ENCODE measurements at regions not wholly inside any gene's neighbourhood (a gene's known extent, or its start where the extent isn't known, plus 50 kb on each side); places are given as distances from the start of the nearest gene placed in this dataset.

DNA sequence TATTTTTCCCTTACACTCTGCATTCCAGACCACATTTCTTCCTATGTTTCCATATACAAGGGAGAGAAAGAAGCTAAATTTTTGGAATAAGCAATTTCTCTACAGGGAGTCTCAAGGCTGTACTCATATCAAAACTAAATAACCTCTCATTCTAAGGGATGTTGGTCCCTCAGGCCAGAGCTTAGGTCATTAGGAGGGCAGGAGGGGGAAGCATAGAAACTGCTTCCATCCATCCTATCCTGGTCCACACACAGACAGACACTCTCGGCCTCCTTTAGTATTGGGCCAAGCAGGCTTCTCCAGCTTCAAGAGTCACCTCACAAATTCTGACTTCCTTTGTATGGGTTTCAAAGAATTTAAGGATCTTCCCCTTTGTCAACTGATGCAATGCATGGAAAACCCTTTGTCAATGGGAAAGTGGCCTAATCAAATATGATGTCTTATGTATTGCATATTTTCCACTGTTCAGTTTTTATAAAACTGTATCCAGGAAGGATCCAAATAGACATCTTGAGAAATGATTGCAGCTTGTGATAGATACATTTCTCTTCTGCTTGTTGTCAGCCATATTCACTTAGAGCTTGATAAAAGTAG is 140.7 kb upstream of the RARB start:
- Histone ChIP-seq H3K9me3 (no peaks in the 10 kb centered on the region), H3K27ac (no peak overlapping the region), H3K27me3 (no peaks in the 10 kb centered on the region), H3K4me3 (no peak overlapping the region), H3K4me1 (no peaks in the 10 kb centered on the region), H3K36me3 (no peaks in the 10 kb centered on the region)
- no peak for ATAC-seq
- TF ChIP-seq, protein P1, sequence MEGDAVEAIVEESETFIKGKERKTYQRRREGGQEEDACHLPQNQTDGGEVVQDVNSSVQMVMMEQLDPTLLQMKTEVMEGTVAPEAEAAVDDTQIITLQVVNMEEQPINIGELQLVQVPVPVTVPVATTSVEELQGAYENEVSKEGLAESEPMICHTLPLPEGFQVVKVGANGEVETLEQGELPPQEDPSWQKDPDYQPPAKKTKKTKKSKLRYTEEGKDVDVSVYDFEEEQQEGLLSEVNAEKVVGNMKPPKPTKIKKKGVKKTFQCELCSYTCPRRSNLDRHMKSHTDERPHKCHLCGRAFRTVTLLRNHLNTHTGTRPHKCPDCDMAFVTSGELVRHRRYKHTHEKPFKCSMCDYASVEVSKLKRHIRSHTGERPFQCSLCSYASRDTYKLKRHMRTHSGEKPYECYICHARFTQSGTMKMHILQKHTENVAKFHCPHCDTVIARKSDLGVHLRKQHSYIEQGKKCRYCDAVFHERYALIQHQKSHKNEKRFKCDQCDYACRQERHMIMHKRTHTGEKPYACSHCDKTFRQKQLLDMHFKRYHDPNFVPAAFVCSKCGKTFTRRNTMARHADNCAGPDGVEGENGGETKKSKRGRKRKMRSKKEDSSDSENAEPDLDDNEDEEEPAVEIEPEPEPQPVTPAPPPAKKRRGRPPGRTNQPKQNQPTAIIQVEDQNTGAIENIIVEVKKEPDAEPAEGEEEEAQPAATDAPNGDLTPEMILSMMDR (IDR thresholded peaks at IDR 0.05) = no peak
- intact Hi-C loops (cut with DNase I) = no loop called here
- no peak for DNase-seq

DNA sequence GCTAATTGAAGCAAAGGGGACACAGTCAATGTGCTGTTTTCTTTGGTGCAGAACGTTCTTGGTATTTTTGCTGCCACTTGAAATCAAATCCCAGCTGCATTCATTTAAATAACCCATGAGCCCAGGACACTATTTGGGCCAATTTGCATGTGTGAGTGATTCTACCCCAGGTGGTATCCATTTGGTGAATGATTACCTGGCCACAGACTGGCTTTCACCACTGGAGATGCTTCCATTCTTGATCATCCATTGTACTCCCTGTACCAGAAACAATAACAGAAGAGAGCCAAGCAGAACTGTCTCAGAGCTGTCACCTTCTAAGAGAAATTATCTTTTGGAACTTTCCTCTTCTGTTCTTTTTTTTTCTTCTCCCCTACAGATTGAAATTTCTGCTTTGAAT is 139.7 kb upstream of the RARB start:
- intact Hi-C loops (cut with DNase I) = no loop called here
- ATAC-seq = no peak

DNA sequence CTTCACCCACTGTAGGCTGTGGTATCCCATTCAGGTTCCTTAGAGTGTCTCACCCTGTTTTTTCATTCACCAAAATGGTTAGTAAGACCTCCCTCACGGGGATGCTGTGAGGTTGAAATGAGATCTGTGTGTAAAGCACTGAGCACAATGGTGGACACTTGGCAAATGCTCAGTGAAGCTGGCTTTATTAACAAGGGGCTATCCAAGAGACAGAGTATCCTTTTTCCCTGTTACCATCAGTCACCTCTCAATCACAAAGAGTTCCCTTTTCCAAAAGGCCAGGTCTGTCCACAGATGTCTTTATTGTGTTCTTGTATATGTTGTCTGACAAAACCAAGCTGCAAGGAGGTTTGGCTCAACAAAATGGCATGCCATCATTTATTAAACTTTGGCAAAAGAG is 138.9 kb upstream of the RARB start:
- no peaks in the 10 kb centered on the region for H3K27me3 ChIP-seq
- no peaks in the 10 kb centered on the region for H3K4me1 ChIP-seq
- intact Hi-C loops (cut with DNase I) = no loop called here
- TF ChIP-seq, protein P1 (IDR thresholded peaks at IDR 0.05) = no peak
- no peak for DNase-seq
- H3K36me3 ChIP-seq = no peaks in the 10 kb centered on the region
- no peaks in the 10 kb centered on the region for H3K9me3 ChIP-seq
- no peak overlapping the region for H3K4me3 ChIP-seq
- no peak for ATAC-seq
- no peak overlapping the region for H3K27ac ChIP-seq

More for the DNA sequence above, 139.7 kb upstream of the RARB start:
- TF ChIP-seq, protein P1 (IDR thresholded peaks at IDR 0.05) = no peak
- DNase-seq = no peak
- Histone ChIP-seq H3K27me3 (no peaks in the 10 kb centered on the region), H3K27ac (no peak overlapping the region), H3K4me3 (no peak overlapping the region), H3K36me3 (no peaks in the 10 kb centered on the region), H3K4me1 (no peaks in the 10 kb centered on the region), H3K9me3 (no peaks in the 10 kb centered on the region)

DNA sequence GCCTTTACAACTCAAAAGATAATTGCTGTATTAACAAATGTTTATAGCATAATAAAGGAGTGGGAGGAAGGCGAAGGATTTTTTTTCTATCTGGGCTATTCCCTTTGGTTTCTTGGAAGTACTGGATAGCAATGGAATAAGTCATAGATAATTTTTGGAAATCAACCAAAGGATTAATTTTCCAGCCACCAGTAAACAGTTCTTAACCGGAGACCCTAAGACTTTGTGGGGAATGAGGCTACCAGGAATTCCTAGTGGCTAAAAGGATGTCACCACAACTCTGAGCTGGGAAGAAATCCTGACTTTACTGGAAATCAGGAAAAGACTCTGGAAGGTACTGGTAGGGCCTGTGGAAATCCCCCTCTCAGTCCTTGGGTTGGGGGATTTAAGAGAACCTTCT is 138.4 kb upstream of the RARB start:
- TF ChIP-seq, protein P1 (IDR thresholded peaks at IDR 0.05) = no peak
- ATAC-seq (no peak), DNase-seq (no peak)
- Histone ChIP-seq H3K27me3 (no peaks in the 10 kb centered on the region), H3K36me3 (no peaks in the 10 kb centered on the region), H3K4me1 (no peaks in the 10 kb centered on the region), H3K4me3 (no peak overlapping the region), H3K9me3 (no peaks in the 10 kb centered on the region), H3K27ac (no peak overlapping the region)
- intact Hi-C loops (cut with DNase I) = no loop called here

DNA sequence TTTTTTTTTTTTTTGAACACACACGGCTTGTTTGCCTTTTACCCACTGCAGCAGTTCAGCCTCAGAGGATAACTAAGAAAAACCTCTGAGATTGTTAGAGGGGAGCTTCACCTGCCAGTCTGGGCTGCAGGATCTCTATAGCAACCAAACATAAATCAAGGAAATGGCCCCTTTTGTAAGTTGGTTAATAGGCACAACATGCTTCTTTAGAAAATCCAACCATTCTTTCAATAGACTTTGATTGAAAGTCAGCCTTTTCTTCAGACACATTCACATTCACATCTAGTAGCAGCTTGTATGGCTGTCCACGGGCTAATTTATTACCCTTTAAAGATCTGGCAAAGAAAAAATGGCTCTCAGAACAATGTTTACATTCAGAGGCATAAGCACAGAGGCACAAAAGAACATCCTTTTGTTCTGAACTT is 136.6 kb upstream of the RARB start:
- no peaks in the 10 kb centered on the region for H3K36me3 ChIP-seq
- DNase-seq (no peak), ATAC-seq (no peak)
- intact Hi-C loops (cut with DNase I) = no loop called here
- H3K27ac ChIP-seq = no peak overlapping the region
- H3K4me3 ChIP-seq = no peak overlapping the region
- no peaks in the 10 kb centered on the region for H3K4me1 ChIP-seq
- no peaks in the 10 kb centered on the region for H3K27me3 ChIP-seq
- no peaks in the 10 kb centered on the region for H3K9me3 ChIP-seq
- TF ChIP-seq, protein P1 (IDR thresholded peaks at IDR 0.05) = no peak

DNA sequence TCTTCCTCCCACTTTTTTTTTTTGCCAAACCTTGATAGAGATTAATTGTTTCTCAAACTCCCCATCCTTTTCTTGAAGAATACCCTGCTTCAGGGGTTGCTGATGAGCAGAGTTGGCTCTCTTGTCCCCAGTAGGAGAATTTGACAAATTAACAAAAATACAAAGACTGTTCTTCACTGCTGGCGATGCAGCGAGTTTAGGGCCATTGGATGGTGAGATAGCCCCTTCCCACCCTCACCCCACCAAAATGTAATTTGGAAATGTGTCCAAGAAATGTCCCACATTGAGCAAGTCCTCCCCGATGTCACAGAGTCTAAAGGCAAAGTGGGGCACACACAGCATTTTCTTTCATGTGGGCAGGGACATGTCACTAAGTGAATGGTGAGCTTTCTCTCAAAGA is 136.0 kb upstream of the RARB start:
- TF ChIP-seq, protein P1 (IDR thresholded peaks at IDR 0.05) = no peak
- Histone ChIP-seq H3K27me3 (no peaks in the 10 kb centered on the region), H3K27ac (no peak overlapping the region), H3K9me3 (no peaks in the 10 kb centered on the region), H3K4me3 (no peak overlapping the region), H3K36me3 (no peaks in the 10 kb centered on the region), H3K4me1 (no peaks in the 10 kb centered on the region)
- ATAC-seq (no peak), DNase-seq (no peak)
- intact Hi-C loops (cut with DNase I) = no loop called here
